HG02610 (cell line): ENCODE measurements at regions not wholly inside any gene's neighbourhood (a gene's known extent, or its start where the extent isn't known, plus 50 kb on each side); places are given as distances from the start of the nearest gene placed in this dataset.
"Not testable (repeated sequence)": the region's sequence is repeated elsewhere in the genome, so short reads cannot be mapped to it uniquely, and the experiment has no call there.

ENCODE experiments used
- ATAC-seq: cut with Tn5 transposase; IDR thresholded peaks from one replicate; pipeline ENCODE4 v1.9.1; 2021; ENCODE audit warnings: mild to moderate bottlenecking, moderate library complexity; ENCODE audit not compliant: unreplicated experiment

GRCh38 chr6:169974663-169975062 is 223.2 kb downstream of the ERMARD start:
- ATAC-seq: no peak

- not testable (repeated sequence) for ATAC-seq
Measured at GRCh38 chr6:169973588-169974467, 222.4 kb downstream of the ERMARD start.

GRCh38 chr6:169972736-169973135 is 221.3 kb downstream of the ERMARD start:
- no peak for ATAC-seq

DNA sequence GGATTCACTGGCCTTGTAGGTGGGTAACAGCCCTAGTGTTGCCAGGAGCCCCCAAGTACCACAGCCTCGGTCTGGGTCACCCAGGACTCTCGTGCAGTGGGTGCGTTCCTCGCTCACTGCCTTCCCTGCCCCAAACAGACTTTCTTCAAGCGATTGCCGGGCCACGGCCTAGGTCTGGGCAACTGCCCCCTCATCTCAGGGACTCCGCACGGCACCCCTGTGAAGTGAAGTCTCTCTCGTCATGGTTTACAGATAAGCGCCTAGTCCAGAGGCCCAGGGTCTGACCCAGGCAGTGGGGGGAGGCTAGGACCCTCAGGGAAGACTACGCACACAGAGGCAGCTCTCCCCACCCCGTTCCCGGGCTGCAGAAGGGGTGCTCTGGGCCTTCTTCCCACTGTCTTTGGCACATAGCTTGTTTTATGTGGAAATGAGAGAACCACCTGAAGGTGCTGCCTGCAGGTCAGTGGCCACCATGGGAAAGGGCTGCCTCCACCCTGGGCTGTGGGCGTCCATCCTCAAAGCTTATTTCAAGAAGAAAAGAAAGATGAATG is 220.8 kb downstream of the ERMARD start:
- no peak for ATAC-seq

GRCh38 chr6:169971081-169971861 is 219.8 kb downstream of the ERMARD start:
- no peak for ATAC-seq

GRCh38 chr6:169970306-169970988 is 219.0 kb downstream of the ERMARD start:
- no peak for ATAC-seq

- no peak for ATAC-seq
Measured at GRCh38 chr6:169969372-169970099, 218.1 kb downstream of the ERMARD start.

GRCh38 chr6:169968541-169969270 is 217.3 kb downstream of the ERMARD start:
- ATAC-seq: no peak

DNA sequence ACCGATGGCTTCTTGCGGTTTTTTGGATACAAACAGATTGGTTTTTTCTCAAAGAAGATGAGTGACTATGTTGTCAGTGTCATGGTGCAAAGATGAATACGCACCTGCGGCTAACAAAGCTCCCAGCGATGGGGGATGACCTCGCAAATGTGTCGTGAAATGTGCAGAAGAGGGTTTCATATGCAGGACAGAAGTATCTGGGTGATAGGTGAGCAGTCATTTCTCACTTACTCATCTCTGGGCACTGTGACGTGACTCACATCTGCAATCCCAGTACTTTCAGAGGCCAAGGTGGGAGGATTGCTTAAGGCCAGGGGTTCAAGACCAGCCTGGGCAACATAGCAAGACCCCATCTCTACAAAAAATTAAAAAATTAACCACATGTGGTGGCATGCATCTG is 216.3 kb downstream of the ERMARD start:
- ATAC-seq: no peak

- no peak for ATAC-seq
Measured at GRCh38 chr6:169966312-169967181, 215.1 kb downstream of the ERMARD start.

GRCh38 chr6:169965657-169966311 is 214.4 kb downstream of the ERMARD start:
- ATAC-seq: no peak

DNA sequence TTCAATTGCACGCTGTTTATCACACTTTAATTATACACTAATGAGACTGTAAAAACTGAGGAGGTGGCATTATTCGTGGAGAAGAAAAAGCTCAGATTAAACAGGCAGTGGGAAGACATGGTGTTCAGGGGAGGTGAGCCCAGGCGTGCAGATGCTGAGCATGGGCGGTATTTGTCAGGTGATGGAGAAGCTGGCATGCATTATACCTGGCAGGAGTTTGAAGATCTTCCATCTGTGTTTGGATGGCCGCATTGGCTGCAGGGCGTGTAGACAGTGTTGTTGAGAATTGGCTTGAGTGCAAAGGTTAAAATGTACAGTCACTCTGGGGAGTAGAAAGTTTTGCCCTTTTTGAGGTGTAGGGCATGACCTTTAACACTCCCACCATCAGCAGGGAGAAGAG is 213.8 kb downstream of the ERMARD start:
- no peak for ATAC-seq

GRCh38 chr6:169964486-169965180 is 213.2 kb downstream of the ERMARD start:
- no peak for ATAC-seq

GRCh38 chr6:169963581-169964297 is 212.3 kb downstream of the ERMARD start:
- no peak for ATAC-seq

DNA sequence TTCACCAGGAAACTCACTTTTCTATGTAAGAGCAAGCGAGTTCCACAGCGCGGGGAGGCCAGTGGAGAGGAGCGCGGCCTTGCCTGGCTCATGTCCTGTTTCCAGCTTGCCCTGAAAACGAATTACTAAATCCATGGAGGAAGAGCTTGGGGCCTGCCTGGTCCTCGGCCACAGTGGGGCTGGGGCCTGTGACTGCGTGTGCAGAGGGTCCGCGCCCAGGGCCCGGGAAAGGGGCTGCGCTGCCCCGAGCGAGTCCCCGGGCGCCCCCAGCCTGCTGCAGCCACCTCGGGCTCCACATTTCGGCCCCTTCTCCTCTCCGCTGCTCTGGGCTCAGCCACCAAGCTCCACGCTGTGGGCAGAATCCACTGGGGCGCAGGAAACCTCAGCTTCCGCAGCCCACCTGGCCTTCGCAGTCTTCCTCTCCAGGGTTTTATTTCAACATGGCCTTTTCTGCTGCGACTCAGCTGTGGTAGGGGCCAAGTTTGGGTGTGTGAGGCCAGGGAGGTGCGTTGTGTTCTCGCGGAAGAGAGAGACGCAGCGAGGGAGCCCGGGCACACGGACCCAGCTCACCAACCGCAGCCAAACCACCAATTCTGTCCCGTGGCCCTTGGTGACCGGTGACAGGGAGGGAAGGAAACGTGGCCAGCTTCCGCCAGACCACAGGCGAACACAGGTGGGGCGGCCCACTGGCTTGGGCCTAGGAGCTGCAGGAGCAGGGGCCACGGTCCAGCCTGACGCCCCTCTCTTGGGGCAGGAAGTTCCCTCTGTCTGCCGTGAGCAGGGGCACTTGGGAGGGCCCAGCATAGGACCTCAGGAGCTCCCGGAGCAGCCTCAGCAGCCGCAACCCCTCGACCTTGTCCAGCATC is 211.4 kb downstream of the ERMARD start:
- no peak for ATAC-seq
